ENCODE measurements at regions not wholly inside any gene's neighbourhood (a gene's known extent, or its start where the extent isn't known, plus 50 kb on each side); places are given as distances from the start of the nearest gene placed in this dataset.
"Not testable (repeated sequence)": the region's sequence is repeated elsewhere in the genome, so short reads cannot be mapped to it uniquely, and the experiment has no call there.

DNA sequence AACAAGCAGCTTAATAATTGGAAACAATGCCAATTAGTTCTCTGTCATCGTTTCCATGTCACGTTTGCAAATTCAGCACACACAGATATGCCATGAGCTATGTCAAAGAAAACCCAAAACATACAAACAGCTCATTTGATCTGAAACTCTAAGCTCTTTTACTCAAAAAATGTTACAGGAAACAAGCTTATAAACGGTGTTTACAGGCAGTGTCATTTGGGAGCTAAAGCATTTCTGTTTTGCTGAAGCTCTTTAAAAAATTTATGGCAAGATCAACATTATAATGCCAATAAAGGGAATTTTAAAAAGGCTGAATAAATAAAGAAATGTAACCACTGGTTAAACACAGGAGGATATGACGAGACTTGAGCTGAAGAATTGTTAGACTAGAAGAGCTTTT lies 94.0 kb upstream of the HS3ST2 start:
- DNase-seq (no peak), ATAC-seq (no peak)
- Histone ChIP-seq H3K4me3 (no peak overlapping the region), H3K9me3 (no peaks in the 10 kb centered on the region), H3K27me3 (no peaks in the 10 kb centered on the region), H3K4me1 (no peaks in the 10 kb centered on the region), H3K36me3 (no peaks in the 10 kb centered on the region), H3K27ac (no peak overlapping the region)
- intact Hi-C loops (cut with DNase I): no loop called here
- WGBS (ENCODE audit: insufficient coverage, low coverage, low lambda C conversion rate, missing lambda C conversion rate): 30% methylated on average over 4 of the region's 4 CpGs
- TF ChIP-seq, protein P1, sequence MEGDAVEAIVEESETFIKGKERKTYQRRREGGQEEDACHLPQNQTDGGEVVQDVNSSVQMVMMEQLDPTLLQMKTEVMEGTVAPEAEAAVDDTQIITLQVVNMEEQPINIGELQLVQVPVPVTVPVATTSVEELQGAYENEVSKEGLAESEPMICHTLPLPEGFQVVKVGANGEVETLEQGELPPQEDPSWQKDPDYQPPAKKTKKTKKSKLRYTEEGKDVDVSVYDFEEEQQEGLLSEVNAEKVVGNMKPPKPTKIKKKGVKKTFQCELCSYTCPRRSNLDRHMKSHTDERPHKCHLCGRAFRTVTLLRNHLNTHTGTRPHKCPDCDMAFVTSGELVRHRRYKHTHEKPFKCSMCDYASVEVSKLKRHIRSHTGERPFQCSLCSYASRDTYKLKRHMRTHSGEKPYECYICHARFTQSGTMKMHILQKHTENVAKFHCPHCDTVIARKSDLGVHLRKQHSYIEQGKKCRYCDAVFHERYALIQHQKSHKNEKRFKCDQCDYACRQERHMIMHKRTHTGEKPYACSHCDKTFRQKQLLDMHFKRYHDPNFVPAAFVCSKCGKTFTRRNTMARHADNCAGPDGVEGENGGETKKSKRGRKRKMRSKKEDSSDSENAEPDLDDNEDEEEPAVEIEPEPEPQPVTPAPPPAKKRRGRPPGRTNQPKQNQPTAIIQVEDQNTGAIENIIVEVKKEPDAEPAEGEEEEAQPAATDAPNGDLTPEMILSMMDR (IDR thresholded peaks at IDR 0.05): no peak
- TF ChIP-seq POLR2A (IDR thresholded peaks at IDR 0.05): no peak

DNA sequence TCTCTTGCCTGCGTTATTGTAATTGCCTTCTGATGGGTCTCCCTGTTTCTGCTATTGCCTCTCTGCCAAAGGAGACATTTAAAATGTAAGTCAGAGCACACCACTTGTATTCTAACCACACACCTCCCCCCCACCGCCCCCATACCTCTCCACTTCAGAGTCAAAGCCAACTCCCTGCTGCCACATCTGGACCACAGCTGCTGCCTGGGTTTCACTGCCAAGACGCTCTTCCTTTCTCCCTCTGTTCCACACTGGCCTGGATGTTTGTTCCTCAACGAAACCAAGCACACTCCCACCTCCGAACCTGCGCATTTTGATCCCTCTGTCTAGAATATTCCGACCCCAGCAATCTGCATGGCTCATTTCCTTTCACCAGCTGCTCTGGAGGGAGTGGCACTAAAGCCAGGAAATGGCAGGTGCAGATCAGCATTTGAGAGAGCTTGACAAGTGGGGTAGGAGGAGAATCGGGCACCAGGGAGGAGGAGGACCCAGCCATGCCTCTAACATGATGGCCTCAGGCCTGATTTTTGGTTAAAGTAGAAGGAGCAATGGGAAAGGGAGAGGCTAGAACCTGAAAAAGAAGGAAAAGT lies 92.4 kb upstream of the HS3ST2 start:
- 49% methylated on average over 8 of the region's 8 CpGs for WGBS (ENCODE audit: insufficient coverage, low coverage, low lambda C conversion rate, missing lambda C conversion rate)
- no peaks in the 10 kb centered on the region for H3K4me1 ChIP-seq
- DNase-seq (no peak), ATAC-seq (no peak)
- no peaks in the 10 kb centered on the region for H3K9me3 ChIP-seq
- no peak for TF ChIP-seq POLR2A (IDR thresholded peaks at IDR 0.05)
- TF ChIP-seq, protein P1 (IDR thresholded peaks at IDR 0.05): no peak
- no peak overlapping the region for H3K27ac ChIP-seq
- no peaks in the 10 kb centered on the region for H3K36me3 ChIP-seq
- intact Hi-C loops (cut with DNase I): no loop called here
- H3K4me3 ChIP-seq: no peak overlapping the region
- no peaks in the 10 kb centered on the region for H3K27me3 ChIP-seq

DNA sequence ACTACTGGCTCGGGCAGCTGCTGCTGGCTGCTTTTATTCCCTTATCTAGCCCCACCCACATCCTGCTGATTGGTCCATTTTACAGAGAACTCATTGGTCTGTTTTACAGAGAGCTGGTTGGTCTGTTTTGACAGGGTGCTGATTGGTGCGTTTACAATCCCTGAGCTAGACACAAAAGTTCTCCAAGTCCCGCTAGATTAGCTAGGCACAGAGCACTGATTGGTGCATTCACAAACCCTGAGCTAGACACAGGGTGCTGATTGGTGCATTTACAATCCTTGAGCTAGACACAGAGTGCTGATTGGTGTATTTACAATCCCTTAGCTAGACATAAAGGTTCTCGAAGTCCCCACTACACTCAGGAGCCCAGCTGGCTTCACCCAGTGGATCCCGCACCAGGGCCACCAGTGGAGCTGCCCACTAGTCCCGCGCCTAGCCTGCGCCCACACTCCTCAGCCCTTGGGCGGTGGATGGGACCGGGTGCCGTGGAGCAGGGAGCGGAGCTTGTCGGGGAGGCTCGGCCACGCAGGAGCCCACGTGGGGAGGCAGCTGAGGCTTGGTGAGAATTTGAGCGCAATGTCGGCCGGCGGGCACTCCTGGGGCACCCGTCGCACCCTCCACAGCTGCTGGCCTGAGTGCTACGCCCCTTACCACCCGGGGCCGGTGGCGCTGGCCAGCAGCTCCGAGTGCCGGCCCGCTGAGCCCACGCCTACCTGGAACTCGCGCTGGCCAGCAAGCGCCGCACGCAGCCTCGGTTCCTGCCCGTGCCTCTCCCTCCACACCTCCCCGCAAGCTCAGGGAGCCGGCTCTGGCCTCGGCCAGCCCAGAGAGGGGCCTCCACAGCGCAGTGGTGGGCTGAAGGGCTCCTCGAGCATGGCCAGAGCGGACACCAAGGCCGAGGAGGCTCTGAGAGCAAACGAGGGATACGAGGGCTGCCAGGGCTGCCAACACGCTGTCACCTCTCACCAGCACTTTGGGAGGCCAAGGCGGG lies 91.1 kb upstream of the HS3ST2 start:
- ATAC-seq; intact Hi-C loops (cut with DNase I); H3K9me3 ChIP-seq; DNase-seq; H3K36me3 ChIP-seq; H3K27ac ChIP-seq; H3K4me1 ChIP-seq; H3K4me3 ChIP-seq; H3K27me3 ChIP-seq: not testable (repeated sequence)
- whole genome bisulfite sequencing (ENCODE audit: insufficient coverage, low coverage, low lambda C conversion rate, missing lambda C conversion rate): 56% methylated on average over 4 of the region's 48 CpGs

DNA sequence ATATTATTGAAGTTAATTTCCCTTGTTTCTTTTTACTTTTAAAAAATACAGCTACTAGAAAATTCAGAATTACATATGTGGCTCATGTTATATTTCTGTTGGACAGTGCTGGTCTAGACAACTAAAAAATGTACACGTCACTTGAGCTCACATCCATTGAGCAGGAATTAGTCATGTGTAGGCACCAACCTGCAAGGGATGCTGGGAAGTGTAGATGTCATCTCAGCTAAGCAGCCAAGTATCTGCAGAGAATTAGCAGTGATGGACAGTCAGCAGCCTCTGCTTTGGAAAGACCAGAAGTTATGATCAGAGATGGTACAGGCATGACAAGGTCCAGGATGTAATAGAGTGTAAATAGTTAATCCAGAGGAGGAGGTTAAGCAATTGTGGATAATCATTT lies 87.1 kb upstream of the HS3ST2 start:
- ATAC-seq: no peak
- Histone ChIP-seq H3K27me3 (no peaks in the 10 kb centered on the region), H3K4me3 (no peak overlapping the region), H3K4me1 (no peaks in the 10 kb centered on the region), H3K27ac (no peak overlapping the region), H3K9me3 (no peaks in the 10 kb centered on the region), H3K36me3 (no peaks in the 10 kb centered on the region)
- TF ChIP-seq, protein P1 (IDR thresholded peaks at IDR 0.05): no peak
- TF ChIP-seq POLR2A (IDR thresholded peaks at IDR 0.05): no peak
- DNase-seq: no peak
- WGBS (ENCODE audit: insufficient coverage, low coverage, low lambda C conversion rate, missing lambda C conversion rate): 36% methylated on average over 1 of the region's 1 CpG
- intact Hi-C loops (cut with DNase I): no loop called here

Measured in right lobe of liver (tissue), 6 donors.